K562 (cell line): ENCODE measurements at regions not wholly inside any gene's neighbourhood (a gene's known extent, or its start where the extent isn't known, plus 50 kb on each side); places are given as distances from the start of the nearest gene placed in this dataset.

ENCODE experiments used
- ETV6 ChIP-seq, 3 experiments: fragments of 150-350 bp in 1 of 3; sonication (generic) in 1 of 3; formaldehyde crosslinking in 1 of 3; IDR thresholded peaks; 2 replicates each; pipeline versions ENCODE4 v1.6.1 to v1.8.0; 2014 to 2022; ENCODE audit warnings: borderline replicate concordance in 2 of 3, low read depth in 2 of 3, antibody characterized with exemption in 1 of 3, low read length in 1 of 3, mild to moderate bottlenecking in 1 of 3, missing genetic modification reagents in 1 of 3
- FOSL1 ChIP-seq: fragments of 200-800 bp; sonication (Bioruptor generic); conservative IDR thresholded peaks from 2 replicates; pipeline ENCODE4 v1.6.1; 2016; ENCODE audit warnings: missing genetic modification characterization, missing compliant biosample characterization
- NR2C2 ChIP-seq, 2 experiments: fragments of 200-800 bp in 1 of 2; sonication (Bioruptor generic) in 1 of 2; sonication (generic) in 1 of 2; formaldehyde crosslinking in 1 of 2; IDR thresholded peaks; 2 replicates each; pipeline versions ENCODE4 v1.6.1 to v1.8.0; 2016 to 2022; ENCODE audit warnings: mild to moderate bottlenecking in 1 of 2, missing compliant biosample characterization in 1 of 2, missing genetic modification characterization in 1 of 2, missing genetic modification reagents in 1 of 2
- SLC30A9 ChIP-seq: fragments of 250-450 bp; sonication (Bioruptor Pico); IDR thresholded peaks from 2 replicates; pipeline ENCODE4 v1.8.0; 2022; ENCODE audit warnings: mild to moderate bottlenecking, moderate library complexity
- YBX1 ChIP-seq: fragments of 450-650 bp; IDR thresholded peaks from 2 replicates; pipeline ENCODE4 v1.7.1; 2016; ENCODE audit warnings: mild to moderate bottlenecking
- ZNF146 ChIP-seq: IDR thresholded peaks from one replicate; pipeline ENCODE4 v1.6.1; 2018; ENCODE audit warnings: missing compliant biosample characterization; ENCODE audit not compliant: unreplicated experiment
- ZNF644 ChIP-seq: fragments of 200-800 bp; sonication (Bioruptor generic); IDR thresholded peaks from 2 replicates; pipeline ENCODE4 v1.6.1; 2016; ENCODE audit warnings: low read depth, missing genetic modification characterization, missing compliant biosample characterization
- TF ChIP-seq, protein P1 (sequence below), 2 experiments: fragments of 450-650 bp; IDR thresholded peaks; 2 replicates each; pipeline ENCODE4 v1.6.1; 2016
- TF ChIP-seq, protein P2 (sequence below): fragments of 450-650 bp; IDR thresholded peaks from 2 replicates; pipeline ENCODE4 v1.6.1; 2016; ENCODE audit warnings: mild to moderate bottlenecking
- TF ChIP-seq, protein P3 (sequence below), 2 experiments: fragments of 450-650 bp; IDR thresholded peaks; 2 replicates each; pipeline ENCODE4 v1.6.1; 2016; ENCODE audit warnings: mild to moderate bottlenecking in 2 of 2, borderline replicate concordance in 1 of 2, low read depth in 1 of 2, moderate library complexity in 1 of 2

DNA sequence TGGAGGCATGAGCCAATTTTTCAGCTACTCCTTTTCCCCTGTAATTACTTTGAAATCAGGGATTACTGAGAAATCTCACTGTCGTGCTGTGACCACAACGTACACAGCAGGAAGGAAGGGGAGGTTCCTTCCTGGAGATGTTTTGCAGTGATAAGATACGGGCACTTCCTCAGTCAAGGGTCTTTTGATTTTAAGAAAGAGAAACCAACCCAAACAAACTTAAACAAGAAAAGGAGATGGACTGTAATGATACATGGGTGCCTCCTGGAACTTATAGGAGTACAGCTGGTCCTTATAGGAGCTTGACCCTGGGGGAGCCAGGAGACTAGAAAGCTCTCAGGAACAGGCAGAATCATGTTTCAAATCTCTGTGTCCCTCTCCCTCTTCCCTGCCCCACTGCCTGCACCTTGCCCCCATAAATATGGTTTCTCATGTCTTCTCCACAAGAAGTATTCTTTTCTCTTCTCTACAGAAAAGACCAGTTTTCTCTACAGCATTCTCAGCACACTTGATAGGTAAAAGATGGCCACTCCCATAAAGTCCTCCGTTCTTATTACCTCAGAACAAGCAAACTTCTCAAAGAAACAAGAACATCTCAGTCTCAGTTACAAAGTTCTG, 281.1 kb upstream of the AMIGO2 start (continued):
- peak; percentile 96 to 99 for TF ChIP-seq ETV6 (IDR thresholded peaks at IDR 0.05; ENCODE audit: borderline replicate concordance in 1 of 2, low read depth in 2 of 2, low read length in 1 of 2)
- no peak for TF ChIP-seq ETV6 (CRISPR knock-in tag; IDR thresholded peaks at IDR 0.05; ENCODE audit: borderline replicate concordance)
- no peak for TF ChIP-seq SLC30A9
- peak; percentile 6; the same call in 1 of the 2 replicates for TF ChIP-seq FOSL1
- TF ChIP-seq, protein P1, sequence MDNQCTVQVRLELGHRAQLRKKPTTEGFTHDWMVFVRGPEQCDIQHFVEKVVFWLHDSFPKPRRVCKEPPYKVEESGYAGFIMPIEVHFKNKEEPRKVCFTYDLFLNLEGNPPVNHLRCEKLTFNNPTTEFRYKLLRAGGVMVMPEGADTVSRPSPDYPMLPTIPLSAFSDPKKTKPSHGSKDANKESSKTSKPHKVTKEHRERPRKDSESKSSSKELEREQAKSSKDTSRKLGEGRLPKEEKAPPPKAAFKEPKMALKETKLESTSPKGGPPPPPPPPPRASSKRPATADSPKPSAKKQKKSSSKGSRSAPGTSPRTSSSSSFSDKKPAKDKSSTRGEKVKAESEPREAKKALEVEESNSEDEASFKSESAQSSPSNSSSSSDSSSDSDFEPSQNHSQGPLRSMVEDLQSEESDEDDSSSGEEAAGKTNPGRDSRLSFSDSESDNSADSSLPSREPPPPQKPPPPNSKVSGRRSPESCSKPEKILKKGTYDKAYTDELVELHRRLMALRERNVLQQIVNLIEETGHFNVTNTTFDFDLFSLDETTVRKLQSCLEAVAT (IDR thresholded peaks at IDR 0.05) = peak in 1 of 2 experiments; percentile 66; a peak in 2 of 4 replicates
- no peak for TF ChIP-seq NR2C2 (CRISPR knock-in tag; IDR thresholded peaks at IDR 0.05)
- peak; percentile 70 for TF ChIP-seq NR2C2 (tag; IDR thresholded peaks at IDR 0.05)
- TF ChIP-seq, protein P2, sequence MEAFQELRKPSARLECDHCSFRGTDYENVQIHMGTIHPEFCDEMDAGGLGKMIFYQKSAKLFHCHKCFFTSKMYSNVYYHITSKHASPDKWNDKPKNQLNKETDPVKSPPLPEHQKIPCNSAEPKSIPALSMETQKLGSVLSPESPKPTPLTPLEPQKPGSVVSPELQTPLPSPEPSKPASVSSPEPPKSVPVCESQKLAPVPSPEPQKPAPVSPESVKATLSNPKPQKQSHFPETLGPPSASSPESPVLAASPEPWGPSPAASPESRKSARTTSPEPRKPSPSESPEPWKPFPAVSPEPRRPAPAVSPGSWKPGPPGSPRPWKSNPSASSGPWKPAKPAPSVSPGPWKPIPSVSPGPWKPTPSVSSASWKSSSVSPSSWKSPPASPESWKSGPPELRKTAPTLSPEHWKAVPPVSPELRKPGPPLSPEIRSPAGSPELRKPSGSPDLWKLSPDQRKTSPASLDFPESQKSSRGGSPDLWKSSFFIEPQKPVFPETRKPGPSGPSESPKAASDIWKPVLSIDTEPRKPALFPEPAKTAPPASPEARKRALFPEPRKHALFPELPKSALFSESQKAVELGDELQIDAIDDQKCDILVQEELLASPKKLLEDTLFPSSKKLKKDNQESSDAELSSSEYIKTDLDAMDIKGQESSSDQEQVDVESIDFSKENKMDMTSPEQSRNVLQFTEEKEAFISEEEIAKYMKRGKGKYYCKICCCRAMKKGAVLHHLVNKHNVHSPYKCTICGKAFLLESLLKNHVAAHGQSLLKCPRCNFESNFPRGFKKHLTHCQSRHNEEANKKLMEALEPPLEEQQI = 0 out of 2 replicates have a peak, but pooled peaks have one; percentile 12
- TF ChIP-seq ZNF146 (CRISPR knock-in tag) = no peak
- peak; percentile 67; the same call in 1 of the 2 replicates for TF ChIP-seq ZNF644 (tag)
- TF ChIP-seq YBX1 = no peak
- TF ChIP-seq, protein P3, sequence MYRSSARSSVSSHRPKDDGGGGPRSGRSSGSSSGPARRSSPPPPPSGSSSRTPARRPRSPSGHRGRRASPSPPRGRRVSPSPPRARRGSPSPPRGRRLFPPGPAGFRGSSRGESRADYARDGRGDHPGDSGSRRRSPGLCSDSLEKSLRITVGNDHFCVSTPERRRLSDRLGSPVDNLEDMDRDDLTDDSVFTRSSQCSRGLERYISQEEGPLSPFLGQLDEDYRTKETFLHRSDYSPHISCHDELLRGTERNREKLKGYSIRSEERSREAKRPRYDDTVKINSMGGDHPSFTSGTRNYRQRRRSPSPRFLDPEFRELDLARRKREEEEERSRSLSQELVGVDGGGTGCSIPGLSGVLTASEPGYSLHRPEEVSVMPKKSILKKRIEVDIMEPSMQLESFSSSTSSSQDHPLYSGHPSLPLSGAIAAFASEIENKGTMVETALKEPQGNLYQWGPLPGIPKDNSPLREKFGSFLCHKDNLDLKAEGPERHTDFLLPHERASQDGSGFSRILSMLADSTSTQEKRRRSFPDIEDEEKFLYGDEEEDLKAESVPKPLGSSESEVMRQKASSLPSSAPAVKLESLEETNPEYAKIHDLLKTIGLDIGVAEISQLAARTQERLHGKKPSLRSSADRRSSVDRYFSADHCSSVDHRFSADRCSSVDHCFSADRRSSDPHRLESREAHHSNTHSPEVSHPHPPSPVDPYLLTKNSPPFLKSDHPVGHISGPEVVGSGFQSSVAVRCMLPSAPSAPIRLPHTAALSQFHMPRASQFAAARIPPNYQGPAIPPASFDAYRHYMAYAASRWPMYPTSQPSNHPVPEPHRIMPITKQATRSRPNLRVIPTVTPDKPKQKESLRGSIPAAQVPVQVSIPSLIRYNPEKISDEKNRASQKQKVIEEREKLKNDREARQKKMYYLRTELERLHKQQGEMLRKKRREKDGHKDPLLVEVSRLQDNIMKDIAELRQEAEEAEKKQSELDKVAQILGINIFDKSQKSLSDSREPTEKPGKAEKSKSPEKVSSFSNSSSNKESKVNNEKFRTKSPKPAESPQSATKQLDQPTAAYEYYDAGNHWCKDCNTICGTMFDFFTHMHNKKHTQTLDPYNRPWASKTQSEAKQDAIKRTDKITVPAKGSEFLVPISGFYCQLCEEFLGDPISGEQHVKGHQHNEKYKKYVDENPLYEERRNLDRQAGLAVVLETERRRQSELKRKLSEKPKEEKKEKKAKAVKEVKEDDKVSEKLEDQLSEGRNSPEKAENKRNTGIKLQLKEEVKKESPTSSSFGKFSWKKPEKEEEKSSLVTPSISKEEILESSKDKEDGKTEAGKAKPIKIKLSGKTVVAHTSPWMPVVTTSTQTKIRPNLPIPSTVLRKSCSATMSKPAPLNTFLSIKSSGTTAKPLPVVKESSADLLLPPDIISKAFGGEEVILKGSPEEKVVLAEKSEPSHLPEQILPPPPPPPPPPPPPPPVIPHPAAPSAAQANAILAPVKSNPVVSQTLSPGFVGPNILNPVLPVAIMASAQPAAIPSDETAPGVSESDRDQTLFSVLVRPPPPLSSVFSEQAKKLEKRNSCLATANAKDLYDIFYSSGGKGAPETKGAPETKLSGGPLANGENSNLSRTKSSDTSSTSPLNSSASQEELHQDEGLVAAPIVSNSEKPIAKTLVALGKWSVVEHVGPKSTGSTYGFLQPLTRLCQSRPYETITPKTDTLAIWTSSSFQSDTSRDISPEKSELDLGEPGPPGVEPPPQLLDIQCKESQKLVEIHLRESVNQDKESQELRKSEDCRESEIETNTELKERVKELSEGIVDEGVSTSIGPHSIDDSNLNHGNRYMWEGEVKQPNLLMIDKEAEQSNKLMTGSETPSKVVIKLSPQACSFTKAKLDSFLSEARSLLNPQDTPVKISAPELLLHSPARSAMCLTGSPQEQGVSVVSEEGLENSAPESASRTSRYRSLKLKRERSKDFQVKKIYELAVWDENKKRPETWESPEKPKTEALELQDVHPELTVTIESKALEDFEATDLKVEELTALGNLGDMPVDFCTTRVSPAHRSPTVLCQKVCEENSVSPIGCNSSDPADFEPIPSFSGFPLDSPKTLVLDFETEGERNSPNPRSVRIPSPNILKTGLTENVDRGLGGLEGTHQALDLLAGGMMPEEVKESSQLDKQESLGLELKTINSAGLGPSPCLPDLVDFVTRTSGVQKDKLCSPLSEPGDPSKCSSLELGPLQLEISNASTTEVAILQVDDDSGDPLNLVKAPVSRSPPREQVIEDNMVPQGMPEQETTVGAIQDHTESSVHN (IDR thresholded peaks at IDR 0.05; ENCODE audit: borderline replicate concordance in 1 of 2, low read depth in 1 of 2) = 0 out of 4 replicates have a peak, but pooled peaks of 1 of the 2 experiments have one; percentile 24
